ENCODE measurements at regions not wholly inside any gene's neighbourhood (a gene's known extent, or its start where the extent isn't known, plus 50 kb on each side); places are given as distances from the start of the nearest gene placed in this dataset.
A peak's percentile ranks its signal among the peaks of the same experiment; 100 is the strongest.

- no peak for DNase-seq (ENCODE audit: low read depth in 2 of 2)
These were observed 53.4 kb downstream of the RPLP1 start for GRCh38 chr15:69505956-69506556.

- DNase-seq (ENCODE audit: low read depth in 2 of 2): no peak
These were observed 56.0 kb downstream of the RPLP1 start for GRCh38 chr15:69508659-69509058.

GRCh38 chr15:69509131-69509530, 56.5 kb downstream of the RPLP1 start:
- peak in 1 of 2 donors; percentile 7 for DNase-seq (ENCODE audit: low read depth in 2 of 2)

GRCh38 chr15:69510556-69510955, 57.9 kb downstream of the RPLP1 start:
- no peak for DNase-seq (ENCODE audit: low read depth in 2 of 2)

- no peak for DNase-seq (ENCODE audit: low read depth in 2 of 2)
These were observed 58.4 kb downstream of the RPLP1 start for GRCh38 chr15:69511015-69511414.

- no peak for DNase-seq (ENCODE audit: low read depth in 2 of 2)
These were observed 59.2 kb downstream of the RPLP1 start for GRCh38 chr15:69511716-69512340.

GRCh38 chr15:69513450-69513960, 60.9 kb downstream of the RPLP1 start:
- DNase-seq (ENCODE audit: low read depth in 2 of 2): no peak

GRCh38 chr15:69513986-69514385, 61.4 kb downstream of the RPLP1 start:
- no peak for DNase-seq (ENCODE audit: low read depth in 2 of 2)

- DNase-seq (ENCODE audit: low read depth in 2 of 2): no peak
These were observed 62.9 kb downstream of the RPLP1 start for GRCh38 chr15:69515508-69515907.

- no peak for DNase-seq (ENCODE audit: low read depth in 2 of 2)
These were observed 63.3 kb downstream of the RPLP1 start for GRCh38 chr15:69515926-69516325.

GRCh38 chr15:69517052-69517451, 64.4 kb downstream of the RPLP1 start:
- DNase-seq (ENCODE audit: low read depth in 2 of 2): no peak

- no peak for DNase-seq (ENCODE audit: low read depth in 2 of 2)
These were observed 66.2 kb downstream of the RPLP1 start for GRCh38 chr15:69518806-69519205.

- no peak for DNase-seq (ENCODE audit: low read depth in 2 of 2)
These were observed 67.4 kb downstream of the RPLP1 start for GRCh38 chr15:69520067-69520466.

- DNase-seq (ENCODE audit: low read depth in 2 of 2): no peak
These were observed 69.7 kb downstream of the RPLP1 start for GRCh38 chr15:69522361-69522760.

GRCh38 chr15:69523010-69524001, 70.7 kb downstream of the RPLP1 start:
- peak; percentile 54 to 59 for DNase-seq (ENCODE audit: low read depth in 2 of 2)

GRCh38 chr15:69524296-69524695, 71.7 kb downstream of the RPLP1 start:
- no peak for DNase-seq (ENCODE audit: low read depth in 2 of 2)

GRCh38 chr15:69524814-69525213, 72.2 kb downstream of the RPLP1 start:
- DNase-seq (ENCODE audit: low read depth in 2 of 2): no peak

- no peak for DNase-seq (ENCODE audit: low read depth in 2 of 2)
These were observed 72.9 kb downstream of the RPLP1 start for GRCh38 chr15:69525543-69525942.

- DNase-seq (ENCODE audit: low read depth in 2 of 2): no peak
These were observed 73.8 kb downstream of the RPLP1 start for GRCh38 chr15:69526081-69527061.

- DNase-seq (ENCODE audit: low read depth in 2 of 2): no peak
These were observed 76.5 kb downstream of the RPLP1 start for GRCh38 chr15:69529141-69529540.

- DNase-seq (ENCODE audit: low read depth in 2 of 2): no peak
These were observed 77.5 kb downstream of the RPLP1 start for GRCh38 chr15:69529961-69530633.

Measured in stimulated activated CD8-positive, alpha-beta memory T cell treated with anti-CD3 and anti-CD28 coated beads, Interleukin-2, amount 100 ng/mL, for 48 hours (primary cell).